ENCODE measurements at regions not wholly inside any gene's neighbourhood (a gene's known extent, or its start where the extent isn't known, plus 50 kb on each side); places are given as distances from the start of the nearest gene placed in this dataset.

GRCh38 chr15:70449311-70450141, 313.8 kb downstream of the UACA start:
- in situ Hi-C loops (cut with MboI; ENCODE audit: low pct_unique_long_range_greater_than_20kb, low sequenced_read_pairs, unreplicated experiment), result no loop called here
- TF ChIP-seq, protein P1, sequence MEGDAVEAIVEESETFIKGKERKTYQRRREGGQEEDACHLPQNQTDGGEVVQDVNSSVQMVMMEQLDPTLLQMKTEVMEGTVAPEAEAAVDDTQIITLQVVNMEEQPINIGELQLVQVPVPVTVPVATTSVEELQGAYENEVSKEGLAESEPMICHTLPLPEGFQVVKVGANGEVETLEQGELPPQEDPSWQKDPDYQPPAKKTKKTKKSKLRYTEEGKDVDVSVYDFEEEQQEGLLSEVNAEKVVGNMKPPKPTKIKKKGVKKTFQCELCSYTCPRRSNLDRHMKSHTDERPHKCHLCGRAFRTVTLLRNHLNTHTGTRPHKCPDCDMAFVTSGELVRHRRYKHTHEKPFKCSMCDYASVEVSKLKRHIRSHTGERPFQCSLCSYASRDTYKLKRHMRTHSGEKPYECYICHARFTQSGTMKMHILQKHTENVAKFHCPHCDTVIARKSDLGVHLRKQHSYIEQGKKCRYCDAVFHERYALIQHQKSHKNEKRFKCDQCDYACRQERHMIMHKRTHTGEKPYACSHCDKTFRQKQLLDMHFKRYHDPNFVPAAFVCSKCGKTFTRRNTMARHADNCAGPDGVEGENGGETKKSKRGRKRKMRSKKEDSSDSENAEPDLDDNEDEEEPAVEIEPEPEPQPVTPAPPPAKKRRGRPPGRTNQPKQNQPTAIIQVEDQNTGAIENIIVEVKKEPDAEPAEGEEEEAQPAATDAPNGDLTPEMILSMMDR (IDR thresholded peaks at IDR 0.05; ENCODE audit: extremely low read depth, insufficient read depth, missing control alignments), result no peak
- DNase-seq (ENCODE audit: low spot score), result no peak

DNA sequence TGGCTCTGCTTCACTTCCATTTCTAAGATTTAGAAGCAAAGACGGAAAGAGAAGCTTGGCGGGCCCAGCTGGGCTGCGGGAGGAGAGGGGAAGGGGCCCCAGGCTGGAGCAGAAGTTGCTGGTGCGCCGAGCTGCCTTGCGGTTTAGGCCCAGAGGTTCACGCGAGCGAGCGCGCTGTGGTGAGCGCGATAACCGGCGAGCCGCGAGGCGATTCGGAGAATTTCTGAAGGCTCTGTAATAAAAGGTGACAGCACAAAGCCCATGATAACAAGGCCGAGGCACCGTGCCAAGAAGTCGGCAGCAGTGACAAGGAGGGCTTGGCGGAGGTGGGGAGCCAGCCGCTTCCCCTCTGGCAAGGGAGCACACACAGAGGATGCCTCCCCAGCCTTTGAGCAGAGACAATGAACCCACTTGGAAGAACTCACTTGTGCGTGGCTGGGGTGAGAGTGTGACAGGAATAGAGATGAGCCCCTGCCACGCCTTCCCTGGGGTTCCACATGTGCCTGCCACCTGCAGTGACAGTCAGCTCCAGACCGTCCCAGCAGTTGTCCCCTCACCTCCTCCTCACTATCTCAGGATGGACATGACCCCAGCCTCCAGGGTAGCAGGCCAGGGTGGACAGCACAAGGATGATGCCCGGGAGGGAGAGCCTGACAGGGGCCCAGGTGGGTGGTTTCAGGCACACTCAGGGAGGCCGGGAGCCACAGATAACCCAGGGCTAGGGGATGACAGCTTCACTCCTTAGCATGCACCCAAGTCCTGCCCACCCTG, 315.2 kb downstream of the UACA start:
- TF ChIP-seq, protein P1 (IDR thresholded peaks at IDR 0.05; ENCODE audit: extremely low read depth, insufficient read depth, missing control alignments), result no peak
- in situ Hi-C loops (cut with MboI; ENCODE audit: low pct_unique_long_range_greater_than_20kb, low sequenced_read_pairs, unreplicated experiment), result no loop called here
- DNase-seq (ENCODE audit: low spot score), result no peak

- in situ Hi-C loops (cut with MboI; ENCODE audit: low pct_unique_long_range_greater_than_20kb, low sequenced_read_pairs, unreplicated experiment), result no loop called here
- TF ChIP-seq, protein P1 (IDR thresholded peaks at IDR 0.05; ENCODE audit: extremely low read depth, insufficient read depth, missing control alignments), result no peak
- DNase-seq (ENCODE audit: low spot score), result no peak
These were observed 315.8 kb downstream of the UACA start for GRCh38 chr15:70447521-70447920.

DNA sequence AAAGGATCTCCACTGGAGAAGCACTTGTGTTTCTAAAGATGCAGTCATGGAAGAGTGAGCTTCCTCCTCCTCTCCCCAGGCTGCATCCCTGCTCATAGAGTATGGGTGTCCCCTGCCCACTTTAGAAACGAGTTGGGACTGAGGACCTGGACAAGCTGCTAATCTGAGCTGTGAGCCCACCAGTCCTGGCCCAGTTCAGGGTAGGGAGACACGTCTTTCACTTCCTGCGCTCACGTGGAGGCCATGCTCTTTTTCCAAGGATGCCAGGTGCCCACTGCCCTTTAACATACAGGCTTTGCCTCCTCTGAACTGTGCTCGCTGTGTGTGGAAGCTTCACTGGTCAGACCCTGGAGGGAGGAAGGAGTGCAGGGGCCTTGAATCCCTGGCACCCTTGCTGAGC, 316.3 kb downstream of the UACA start:
- TF ChIP-seq, protein P1 (IDR thresholded peaks at IDR 0.05; ENCODE audit: extremely low read depth, insufficient read depth, missing control alignments), result no peak
- in situ Hi-C loops (cut with MboI; ENCODE audit: low pct_unique_long_range_greater_than_20kb, low sequenced_read_pairs, unreplicated experiment), result no loop called here
- DNase-seq (ENCODE audit: low spot score), result no peak

DNA sequence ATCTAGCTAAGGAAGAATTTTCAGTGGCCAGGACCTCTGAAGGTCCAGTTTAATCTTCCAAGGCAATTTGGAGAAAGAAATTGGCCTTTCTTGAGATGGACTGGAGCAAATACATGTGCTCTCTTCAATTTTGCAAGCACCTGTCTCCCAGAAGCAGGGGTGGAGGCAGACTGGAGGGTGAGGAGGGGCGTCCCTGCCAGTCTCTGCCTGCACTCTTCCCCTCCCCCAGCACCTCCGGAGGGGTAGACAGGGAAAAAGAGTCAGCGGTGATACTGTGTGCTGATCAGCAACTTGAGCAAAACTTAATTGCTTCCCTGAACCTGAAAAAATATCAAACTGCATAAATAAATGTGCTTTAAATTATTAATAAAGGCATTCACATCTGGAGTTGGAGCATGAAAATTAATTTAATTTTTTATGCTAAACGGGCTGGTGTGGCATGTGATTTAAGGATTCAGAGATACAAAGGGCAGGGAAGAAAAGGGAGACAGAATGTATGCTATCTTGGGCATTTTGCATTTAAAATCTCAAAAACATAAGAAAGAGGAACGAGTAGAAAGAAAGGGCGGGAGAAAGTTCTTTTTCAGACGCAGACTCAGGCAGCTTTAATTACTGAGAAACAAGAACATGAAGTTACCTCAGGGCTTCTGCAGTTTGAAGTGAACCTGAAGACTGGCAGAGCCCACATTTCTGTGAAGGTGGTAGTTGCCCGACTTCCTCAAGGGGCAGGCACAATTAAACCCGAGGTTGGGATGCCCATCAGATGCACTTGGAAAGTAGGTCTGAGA, 319.7 kb downstream of the UACA start:
- DNase-seq (ENCODE audit: low spot score), result no peak
- in situ Hi-C loops (cut with MboI; ENCODE audit: low pct_unique_long_range_greater_than_20kb, low sequenced_read_pairs, unreplicated experiment), result no loop called here
- TF ChIP-seq, protein P1 (IDR thresholded peaks at IDR 0.05; ENCODE audit: extremely low read depth, insufficient read depth, missing control alignments), result no peak

GRCh38 chr15:70442616-70443321, 320.6 kb downstream of the UACA start:
- in situ Hi-C loops (cut with MboI; ENCODE audit: low pct_unique_long_range_greater_than_20kb, low sequenced_read_pairs, unreplicated experiment), result no loop called here
- TF ChIP-seq, protein P1 (IDR thresholded peaks at IDR 0.05; ENCODE audit: extremely low read depth, insufficient read depth, missing control alignments), result no peak
- no peak for DNase-seq (ENCODE audit: low spot score)

Measured in GM13977 (cell line).